ENCODE measurements at regions not wholly inside any gene's neighbourhood (a gene's known extent, or its start where the extent isn't known, plus 50 kb on each side); places are given as distances from the start of the nearest gene placed in this dataset.

GRCh38 chrX:39437670-39438441 is 636.6 kb downstream of the MID1IP1 start:
- no peak for DNase-seq (ENCODE audit: low read depth, low spot score)

DNA sequence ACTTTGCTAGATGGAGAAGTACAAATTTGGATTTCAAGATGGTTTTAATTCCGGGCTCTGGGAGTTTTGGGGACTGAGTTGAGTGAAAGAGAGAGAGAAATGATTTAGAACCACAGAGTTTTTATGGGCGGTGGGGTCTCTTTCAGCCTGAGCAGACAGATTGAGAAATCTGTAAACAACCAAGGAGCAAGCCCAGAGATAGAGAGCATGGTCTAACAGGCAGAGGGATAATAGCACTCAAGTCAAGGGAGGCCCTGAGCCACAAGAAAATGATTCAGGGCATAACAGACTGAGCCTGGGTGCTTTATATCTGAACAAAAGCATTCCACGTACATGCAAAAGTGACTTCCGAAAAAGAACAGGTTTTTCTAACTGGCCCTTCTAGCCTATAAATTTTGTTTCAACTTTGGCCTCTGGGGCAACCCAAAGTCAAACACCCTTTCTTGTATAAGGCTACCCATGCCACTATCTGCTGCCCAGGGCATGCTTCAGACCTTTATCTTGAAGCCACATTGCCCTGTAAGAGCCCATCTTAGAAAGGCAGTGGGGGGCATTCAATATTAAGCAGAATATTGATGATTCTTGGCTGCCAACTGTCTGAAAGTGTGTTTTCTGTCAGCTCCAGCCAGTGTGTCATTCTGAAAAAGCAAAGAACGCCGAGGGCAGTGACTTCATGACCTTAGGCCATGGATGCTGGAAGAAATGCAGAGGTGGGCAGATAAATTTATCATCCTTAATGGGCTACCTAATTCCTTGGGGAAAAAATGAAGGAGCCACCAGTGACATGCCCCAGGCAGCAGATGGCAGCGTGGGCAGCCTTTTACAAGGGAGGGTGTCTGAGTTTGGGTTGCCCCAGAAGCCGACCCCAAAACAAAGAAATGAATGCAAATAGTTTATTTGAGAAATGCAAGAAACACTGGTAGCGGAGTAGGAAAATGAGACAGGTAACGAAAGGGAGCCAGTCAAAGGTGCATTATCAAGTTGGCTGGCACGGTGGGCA is 637.6 kb downstream of the MID1IP1 start:
- DNase-seq (ENCODE audit: low read depth, low spot score) = no peak

- peak; percentile 51 for DNase-seq (ENCODE audit: low read depth, low spot score)
These were observed 638.9 kb downstream of the MID1IP1 start for GRCh38 chrX:39439906-39440798.

GRCh38 chrX:39440799-39441284 is 639.6 kb downstream of the MID1IP1 start:
- peak; percentile 62 for DNase-seq (ENCODE audit: low read depth, low spot score)

DNA sequence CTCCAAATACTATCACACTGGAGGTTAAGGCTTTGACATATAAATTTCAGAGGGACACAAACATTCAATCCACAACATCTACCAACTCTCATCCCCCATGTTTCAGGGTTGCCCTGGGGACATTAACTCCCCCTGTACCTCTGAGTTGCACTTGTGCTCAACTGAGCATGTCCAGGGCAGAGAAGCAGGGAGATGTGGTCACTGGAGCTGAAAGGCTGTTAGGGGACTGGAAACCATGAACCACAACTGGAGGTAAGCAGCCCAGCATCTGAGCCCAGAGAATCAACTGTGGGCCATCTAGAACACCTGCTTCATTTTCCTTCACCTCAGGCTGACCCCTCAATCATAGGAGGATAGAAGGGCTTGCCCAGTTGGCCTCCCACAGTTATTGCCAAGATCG is 641.1 kb downstream of the MID1IP1 start:
- DNase-seq (ENCODE audit: low read depth, low spot score) = no peak

- no peak for DNase-seq (ENCODE audit: low read depth, low spot score)
These were observed 642.0 kb downstream of the MID1IP1 start for GRCh38 chrX:39443240-39443639.

- DNase-seq (ENCODE audit: low read depth, low spot score) = peak; percentile 53
These were observed 644.1 kb downstream of the MID1IP1 start for GRCh38 chrX:39445336-39445735.

DNA sequence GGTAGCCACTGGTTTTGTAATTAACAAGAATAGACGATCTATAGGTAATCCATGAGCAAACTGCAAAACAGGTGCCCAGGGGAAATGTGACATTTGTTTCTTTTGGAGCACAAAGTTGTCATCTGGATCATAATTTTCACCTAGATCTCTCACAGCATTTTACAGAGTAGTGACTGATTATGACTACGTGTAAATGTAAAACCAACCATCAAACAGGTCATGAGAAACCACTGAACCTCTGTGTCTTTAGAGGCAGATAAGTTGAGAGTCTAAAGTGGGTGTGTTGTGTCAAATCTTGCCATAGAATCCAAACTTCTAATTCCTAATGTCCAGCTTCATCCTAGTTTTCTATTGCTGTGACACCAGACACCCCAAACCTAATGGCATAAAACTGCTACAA is 648.1 kb downstream of the MID1IP1 start:
- DNase-seq (ENCODE audit: low read depth, low spot score) = no peak

- DNase-seq (ENCODE audit: low read depth, low spot score) = no peak
These were observed 647.4 kb downstream of the BCOR start for GRCh38 chrX:39450234-39450977.

GRCh38 chrX:39451046-39451445 is 646.7 kb downstream of the BCOR start:
- DNase-seq (ENCODE audit: low read depth, low spot score) = no peak

GRCh38 chrX:39452401-39452800 is 645.4 kb downstream of the BCOR start:
- no peak for DNase-seq (ENCODE audit: low read depth, low spot score)

- DNase-seq (ENCODE audit: low read depth, low spot score) = no peak
These were observed 643.7 kb downstream of the BCOR start for GRCh38 chrX:39453889-39454621.

DNA sequence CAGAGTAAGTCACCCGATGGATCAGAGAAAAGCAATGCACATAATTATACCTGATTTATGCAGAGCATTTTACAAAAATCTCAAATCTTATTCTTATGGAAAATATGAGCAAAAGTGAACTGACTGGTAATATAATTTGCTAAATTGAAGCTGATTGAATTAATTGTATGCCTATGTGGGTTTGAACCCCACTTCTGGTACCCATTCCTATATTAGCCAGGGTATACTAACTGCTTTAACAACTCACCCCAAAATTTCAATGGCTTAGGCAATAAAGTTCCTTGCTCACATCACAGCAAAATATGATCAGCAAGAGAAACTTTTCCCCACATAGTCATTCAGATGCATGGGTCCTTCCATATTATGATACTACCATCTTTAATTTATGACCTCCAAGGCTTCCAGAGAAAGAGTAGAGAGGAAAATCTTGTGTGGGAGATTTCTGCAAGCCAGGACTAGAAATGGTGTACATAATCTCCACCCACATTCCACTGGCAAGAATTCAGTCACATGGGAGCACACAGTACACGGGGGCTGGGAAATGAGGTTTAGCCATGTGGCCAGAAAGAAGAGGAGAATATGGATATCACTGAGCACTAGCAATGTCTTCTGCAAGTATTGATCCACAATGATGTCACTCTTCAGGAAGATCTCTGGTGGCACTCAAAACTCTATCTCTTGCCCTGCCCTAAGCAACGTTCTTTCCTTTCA is 640.7 kb downstream of the BCOR start:
- no peak for DNase-seq (ENCODE audit: low read depth, low spot score)

DNA sequence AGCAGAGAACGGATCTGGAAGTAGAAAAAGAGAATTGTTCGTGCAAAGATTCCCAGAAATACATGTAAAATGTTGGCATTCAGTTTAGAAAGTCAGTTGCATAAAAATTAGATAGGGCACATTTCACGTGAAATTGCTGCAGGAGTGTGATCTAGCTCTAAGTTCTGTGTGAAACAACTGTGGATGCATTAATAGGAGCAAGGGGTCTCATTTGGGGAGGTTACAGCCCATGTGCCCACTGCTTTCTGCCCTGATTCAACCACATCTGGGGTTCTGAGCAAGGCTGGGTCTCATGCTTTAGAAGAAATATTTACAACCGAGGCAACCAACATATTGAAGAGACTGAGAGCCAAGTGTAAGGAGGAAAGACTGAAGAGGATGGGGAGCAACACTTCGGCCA is 639.0 kb downstream of the BCOR start:
- DNase-seq (ENCODE audit: low read depth, low spot score) = no peak

DNA sequence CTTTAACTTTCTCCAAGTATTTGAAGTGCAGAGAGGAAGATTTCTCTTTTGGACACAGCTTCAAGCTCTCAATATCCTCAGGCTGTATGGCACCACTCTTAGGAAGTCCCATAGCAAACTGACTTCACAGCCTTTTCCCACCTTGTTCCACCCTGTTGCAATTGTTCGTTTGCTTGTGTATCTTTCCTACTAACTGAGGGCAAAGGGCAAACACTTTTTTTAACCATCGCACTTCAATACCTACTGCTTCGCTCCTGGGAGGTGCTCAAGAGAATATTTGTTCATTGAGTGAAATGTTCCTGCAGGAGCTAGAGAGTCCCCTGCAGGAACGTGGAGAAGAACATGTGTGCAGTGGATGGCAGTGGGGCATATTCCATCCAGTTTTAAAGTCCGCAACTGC is 638.6 kb downstream of the BCOR start:
- DNase-seq (ENCODE audit: low read depth, low spot score) = no peak

GRCh38 chrX:39459952-39460351 is 637.8 kb downstream of the BCOR start:
- no peak for DNase-seq (ENCODE audit: low read depth, low spot score)

- DNase-seq (ENCODE audit: low read depth, low spot score) = no peak
These were observed 637.3 kb downstream of the BCOR start for GRCh38 chrX:39460499-39460898.

GRCh38 chrX:39462835-39463234 is 634.9 kb downstream of the BCOR start:
- DNase-seq (ENCODE audit: low read depth, low spot score) = no peak

- DNase-seq (ENCODE audit: low read depth, low spot score) = no peak
These were observed 633.5 kb downstream of the BCOR start for GRCh38 chrX:39464253-39464652.

Data from ELF-1 (cell line).